HG02798 (cell line): ENCODE measurements at regions not wholly inside any gene's neighbourhood (a gene's known extent, or its start where the extent isn't known, plus 50 kb on each side); places are given as distances from the start of the nearest gene placed in this dataset.

Source experiments
- ATAC-seq: cut with Tn5 transposase; IDR thresholded peaks from one replicate; pipeline ENCODE4 v1.9.1; 2021; ENCODE audit warnings: mild to moderate bottlenecking; ENCODE audit not compliant: unreplicated experiment, poor library complexity

GRCh38 chr2:21590026-21590690 lies 466.4 kb downstream of the TDRD15 start:
- ATAC-seq, result no peak

DNA sequence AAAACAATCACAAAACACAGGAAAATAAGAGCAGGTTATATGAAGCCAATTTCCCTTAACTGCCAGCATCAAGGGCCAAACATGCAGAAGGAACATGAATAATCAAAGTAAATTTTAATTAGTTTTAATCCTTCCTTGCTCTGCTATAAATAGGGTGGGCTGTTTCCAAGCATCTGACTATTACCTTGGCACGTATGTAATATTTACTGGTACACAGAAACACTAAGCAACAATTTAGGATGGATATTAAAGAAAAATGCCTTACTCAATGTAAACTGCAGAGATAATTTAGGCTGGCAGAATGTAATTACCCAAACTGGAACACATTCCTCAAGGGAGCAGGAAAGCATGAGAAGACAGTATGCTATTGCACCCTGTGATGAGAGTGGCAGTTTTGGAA lies 468.2 kb downstream of the TDRD15 start:
- no peak for ATAC-seq

DNA sequence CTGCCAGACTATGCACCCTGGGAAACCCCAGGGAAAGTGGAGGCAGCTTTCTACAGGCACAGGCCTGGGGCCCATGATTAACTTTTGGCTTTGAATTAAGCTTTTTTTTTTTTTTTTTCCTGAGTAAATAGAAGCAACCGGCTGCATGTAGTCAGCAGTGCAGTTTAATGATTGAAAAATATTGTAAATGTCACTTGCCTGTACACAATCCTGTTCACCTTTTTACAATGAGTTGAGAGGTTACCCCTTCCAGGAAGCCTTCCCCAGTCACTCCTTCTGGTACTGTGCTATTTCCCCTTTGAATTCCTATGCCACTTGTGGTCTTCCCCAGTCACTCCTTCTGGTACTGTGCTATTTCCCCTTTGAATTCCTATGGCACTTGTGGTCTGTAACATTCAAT lies 475.6 kb downstream of the TDRD15 start:
- ATAC-seq, result no peak

- ATAC-seq, result no peak
Measured at GRCh38 chr2:21602789-21603188, 479.0 kb downstream of the TDRD15 start.

DNA sequence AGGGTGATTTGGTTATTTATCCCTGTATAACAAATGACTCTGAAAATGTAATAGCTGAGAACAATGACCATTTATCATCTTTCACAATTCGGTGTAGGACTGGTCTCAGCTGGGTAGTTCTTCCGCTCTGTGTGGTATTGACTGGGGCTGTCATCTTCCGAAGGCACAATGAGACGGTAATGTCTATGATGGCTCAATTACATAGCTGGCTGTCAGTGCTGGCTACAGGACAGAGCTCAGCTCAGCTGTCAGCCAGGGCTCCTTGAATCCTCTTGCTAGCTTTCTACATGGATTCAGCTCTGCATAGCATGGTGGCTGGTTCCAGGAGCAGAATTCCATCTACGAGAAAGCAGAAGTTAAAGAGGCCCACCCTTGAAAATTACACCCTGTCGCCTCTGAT lies 483.8 kb downstream of the TDRD15 start:
- no peak for ATAC-seq

GRCh38 chr2:21610304-21610703 lies 486.5 kb downstream of the TDRD15 start:
- ATAC-seq, result no peak

GRCh38 chr2:21617885-21618434 lies 494.2 kb downstream of the TDRD15 start:
- ATAC-seq, result no peak

DNA sequence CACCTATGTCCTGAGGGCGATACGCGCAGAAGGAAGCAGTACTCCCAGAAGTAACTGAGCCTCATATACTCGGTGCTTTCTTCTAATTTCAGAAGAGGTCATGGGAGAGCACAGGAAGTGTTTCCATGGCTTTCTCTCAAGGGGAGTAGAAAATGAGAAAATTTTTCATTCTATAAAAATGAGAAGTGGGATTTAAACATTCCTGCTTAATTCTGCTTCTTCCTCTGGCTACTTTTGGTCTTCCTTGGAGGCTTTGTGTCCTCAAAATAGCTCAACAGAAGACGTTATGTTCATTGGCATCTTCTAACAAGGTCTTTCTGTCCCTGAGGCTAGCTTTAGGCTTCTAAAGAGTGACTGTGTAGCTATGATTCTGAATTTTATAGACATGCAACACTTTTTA lies 497.0 kb downstream of the TDRD15 start:
- ATAC-seq, result no peak

DNA sequence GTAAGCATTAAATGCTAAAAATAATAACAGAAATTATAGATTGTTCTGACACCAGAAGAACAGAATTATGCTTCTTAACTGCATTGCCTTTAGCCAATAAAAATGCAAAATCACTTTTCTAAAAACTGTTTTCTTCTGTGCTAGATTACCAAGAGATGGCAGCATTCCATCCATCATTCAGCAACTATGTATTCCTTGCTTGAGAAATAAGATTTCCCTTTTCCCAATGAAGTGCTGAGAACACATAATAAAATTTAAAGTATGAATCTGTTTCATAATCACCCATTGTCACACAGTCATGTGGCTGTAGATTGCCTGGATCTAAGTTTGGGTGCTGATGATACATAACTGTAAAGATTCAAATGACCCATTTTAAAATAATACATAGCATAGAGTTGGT lies 504.2 kb downstream of the TDRD15 start:
- no peak for ATAC-seq

- ATAC-seq, result no peak
Measured at GRCh38 chr2:21633015-21633414, 509.2 kb downstream of the TDRD15 start.

DNA sequence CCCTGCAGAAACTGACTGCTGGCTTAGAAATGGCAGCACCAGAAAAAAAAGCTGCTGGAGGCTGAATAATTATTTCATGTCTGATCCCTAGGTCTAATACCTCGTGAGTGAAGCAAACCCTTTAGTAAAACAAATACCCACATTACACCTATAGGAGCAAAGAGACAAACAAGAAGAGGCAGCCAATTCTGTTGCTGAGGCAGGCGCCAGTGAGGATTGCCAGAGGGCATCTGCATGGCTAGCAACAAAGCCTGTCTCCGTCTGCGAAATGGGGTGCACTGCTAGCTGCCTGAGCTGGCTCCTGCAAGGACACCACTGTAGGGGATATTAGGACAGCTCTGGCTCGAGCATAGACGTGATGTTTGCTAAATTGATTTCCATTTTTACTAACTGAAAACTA lies 509.7 kb downstream of the TDRD15 start:
- no peak for ATAC-seq

DNA sequence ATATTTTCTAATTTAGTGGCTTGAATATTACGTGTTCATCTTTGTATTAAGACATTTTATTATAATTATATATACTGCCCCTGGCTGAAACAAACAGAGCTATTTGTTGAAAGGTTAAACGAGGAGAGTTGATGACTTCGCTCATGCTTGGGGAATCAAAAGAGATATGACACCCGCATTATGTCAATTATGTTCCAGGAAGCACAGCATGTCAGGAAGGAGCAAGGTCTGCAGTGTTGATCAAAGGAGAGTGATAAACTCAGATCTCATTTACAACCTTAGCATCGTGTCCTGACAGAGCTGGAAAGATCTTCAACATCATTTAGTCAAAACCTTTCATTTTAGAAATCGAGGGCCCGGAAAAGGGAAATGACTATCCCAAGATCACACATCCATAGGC lies 510.1 kb downstream of the TDRD15 start:
- ATAC-seq, result no peak

- ATAC-seq, result no peak
Measured at GRCh38 chr2:21640046-21640445, 516.3 kb downstream of the TDRD15 start.

- ATAC-seq, result no peak
Measured at GRCh38 chr2:21642647-21643046, 518.9 kb downstream of the TDRD15 start.

GRCh38 chr2:21643180-21643579 lies 519.4 kb downstream of the TDRD15 start:
- no peak for ATAC-seq

- ATAC-seq, result no peak
Measured at GRCh38 chr2:21644266-21644665, 520.5 kb downstream of the TDRD15 start.

GRCh38 chr2:21646345-21646744 lies 522.6 kb downstream of the TDRD15 start:
- ATAC-seq, result no peak

GRCh38 chr2:21650569-21650968 lies 526.8 kb downstream of the TDRD15 start:
- no peak for ATAC-seq

DNA sequence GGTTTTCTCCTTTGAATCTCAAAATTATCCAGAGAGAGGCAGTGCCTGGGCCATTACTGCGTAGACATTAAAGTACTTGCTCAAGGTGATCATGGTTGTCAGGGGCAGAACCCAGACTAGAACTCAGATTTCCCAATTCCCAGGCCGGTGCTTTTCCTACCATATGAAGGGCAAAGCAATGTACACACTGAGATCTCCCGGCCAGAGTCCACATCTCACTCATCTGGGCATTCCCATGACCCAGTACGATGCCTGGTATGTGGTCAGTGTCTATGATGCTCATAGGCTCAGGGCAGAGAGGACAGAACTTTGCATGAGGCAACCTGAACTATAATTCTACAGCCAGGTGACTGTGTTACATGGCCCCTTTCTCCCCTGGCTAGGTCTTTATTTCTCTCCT lies 531.4 kb downstream of the TDRD15 start:
- ATAC-seq, result no peak

DNA sequence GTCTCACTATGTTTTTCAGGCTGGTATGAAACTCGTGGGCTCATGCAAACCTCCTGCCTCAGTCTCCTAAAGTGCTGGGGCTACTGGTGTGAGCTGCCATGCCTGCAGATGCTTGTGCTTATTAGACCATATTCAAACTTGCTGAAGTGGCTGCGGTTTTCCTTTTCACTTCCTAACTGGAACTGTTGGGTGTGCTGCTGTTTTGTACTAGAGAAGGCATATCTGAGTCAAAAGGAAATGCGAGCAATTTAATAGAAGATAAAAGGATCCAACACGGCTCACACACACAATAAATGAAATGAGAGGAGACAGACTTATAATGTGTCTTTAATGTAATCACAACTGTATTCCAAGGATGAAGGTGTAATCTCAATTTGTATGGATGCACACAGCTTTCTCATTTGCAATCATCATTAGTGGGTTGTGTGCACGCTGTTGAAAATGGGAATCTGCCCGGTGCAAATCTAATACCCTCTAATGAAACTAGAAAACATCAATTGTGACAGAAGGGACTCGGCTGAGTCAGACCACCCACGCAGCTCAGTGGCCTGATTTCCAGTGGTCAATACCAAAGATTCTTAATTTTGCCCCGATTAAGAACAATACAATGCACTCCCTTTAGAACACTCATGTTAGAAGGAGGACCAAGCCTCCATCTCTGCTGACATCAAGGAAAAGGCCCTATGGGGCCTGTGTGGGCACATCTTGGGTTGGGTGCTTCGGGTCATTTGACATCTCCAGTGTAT lies 532.7 kb downstream of the TDRD15 start:
- ATAC-seq, result no peak

DNA sequence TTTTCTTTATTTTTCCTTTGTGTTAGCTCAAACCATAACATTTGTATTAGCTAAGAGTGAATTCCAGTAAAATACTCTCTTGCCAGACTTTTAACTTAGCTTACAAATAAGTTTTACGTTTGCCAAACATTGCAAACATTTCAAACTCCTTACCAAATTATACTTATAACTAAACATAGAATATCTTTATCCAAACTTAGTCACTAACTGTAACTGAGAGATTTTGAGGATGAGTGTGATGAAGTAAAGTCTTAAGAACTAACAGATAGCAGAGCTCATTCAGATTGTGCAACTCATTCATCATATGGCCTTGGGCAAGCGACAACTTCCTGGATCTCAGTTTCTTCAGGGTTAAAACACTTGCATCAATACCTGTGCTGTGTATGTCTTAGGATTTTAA lies 533.7 kb downstream of the TDRD15 start:
- no peak for ATAC-seq

DNA sequence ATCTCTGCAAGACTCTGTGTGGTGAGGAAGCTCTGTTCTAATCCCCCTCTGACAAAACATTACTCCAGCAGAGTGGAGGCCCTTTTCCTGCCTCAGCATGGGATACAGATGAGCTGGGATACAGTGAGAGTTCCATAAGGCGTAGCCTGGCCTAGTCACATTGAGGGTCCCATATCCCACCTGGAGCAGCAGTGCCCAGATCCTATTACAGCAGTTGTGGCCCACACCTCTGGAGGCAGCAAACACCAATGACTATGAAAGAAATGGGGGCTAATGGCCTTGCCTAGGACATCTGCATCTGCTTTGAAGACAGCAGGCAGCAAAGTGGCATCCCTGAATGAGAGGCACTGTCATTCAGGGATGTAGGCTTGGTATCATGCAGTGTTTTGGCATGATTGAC lies 534.5 kb downstream of the TDRD15 start:
- no peak for ATAC-seq
